SU-DHL-6 (cell line): ENCODE measurements at regions not wholly inside any gene's neighbourhood (a gene's known extent, or its start where the extent isn't known, plus 50 kb on each side); places are given as distances from the start of the nearest gene placed in this dataset.

ENCODE experiments used
- CTCF ChIP-seq: fragments of 200-600 bp; sonication (generic); IDR thresholded peaks from one replicate; pipeline ENCODE4 v1.5.1; 2017; ENCODE audit warnings: antibody characterized with exemption, mild to moderate bottlenecking, low read length, moderate library complexity; ENCODE audit not compliant: insufficient read depth, poor library complexity, severe bottlenecking
- EZH2phosphoT487 ChIP-seq: fragments of 200-600 bp; sonication (generic), shearing (Covaris generic); conservative IDR thresholded peaks from 2 replicates; pipeline ENCODE4 v1.6.1; 2018; ENCODE audit warnings: mild to moderate bottlenecking, antibody characterized with exemption, low read length, moderate library complexity, mixed read lengths

DNA sequence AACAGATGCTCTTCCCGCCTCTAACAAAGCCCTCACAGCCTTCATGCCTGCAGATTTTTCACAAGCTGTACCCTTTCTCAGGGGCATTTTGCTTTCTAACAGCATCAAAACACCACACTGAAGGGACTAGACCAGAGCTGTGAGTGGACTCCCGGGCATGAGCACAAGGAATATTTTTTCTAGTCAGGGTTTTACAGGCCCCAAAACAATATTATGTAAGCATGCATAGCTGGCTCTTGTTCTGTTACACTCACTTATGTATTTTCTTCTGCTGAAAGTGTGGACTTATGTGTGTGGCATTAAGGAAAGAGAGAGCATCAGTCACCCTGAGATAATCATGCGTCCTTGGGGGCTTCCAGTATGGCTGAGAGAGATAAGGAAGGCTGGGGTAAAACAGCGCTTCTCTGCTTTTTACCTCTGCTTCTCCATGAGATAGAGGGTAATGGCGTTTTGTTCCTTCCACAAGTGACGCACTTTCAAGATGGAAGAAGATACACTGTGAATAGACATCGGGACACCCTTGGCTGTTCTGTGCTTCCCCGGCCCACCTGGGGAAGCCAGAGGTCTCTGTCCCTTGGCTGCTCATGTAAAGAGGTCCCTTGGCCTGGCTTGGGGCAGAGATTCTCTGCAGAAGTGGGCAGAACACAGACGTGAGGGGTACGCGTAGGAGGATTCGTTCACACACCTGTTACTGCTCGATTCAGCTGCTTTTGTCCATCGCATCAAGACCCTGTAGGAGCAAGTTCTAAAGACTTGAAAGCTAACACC is 266.7 kb upstream of the RAB4A start:
- TF ChIP-seq CTCF (no peak), EZH2phosphoT487 (no peak)
